K562 (cell line): ENCODE measurements at regions not wholly inside any gene's neighbourhood (a gene's known extent, or its start where the extent isn't known, plus 50 kb on each side); places are given as distances from the start of the nearest gene placed in this dataset.

ENCODE experiments used
- ATAC-seq: fragments of 200-7000 bp; cut with Tn5 transposase; 3 replicates; pipeline ENCODE4 v1.9.1; 2020; ENCODE audit warnings: moderate library complexity
- BruUV-seq: library from RNA; stranded (reverse); fragments of 400-500 nt; replicated peaks from 2 replicates; lab custom pipeline; 2021; lab: Mats Ljungman, UMichigan
- CTCF ChIA-PET: fragments of 300-600 bp; formaldehyde crosslinking; extraction: SDS; loops from one replicate; lab custom pipeline; 2021; ENCODE audit warnings: low intra/inter-chr PET ratio; lab: Yijun Ruan, JAX
- POLR2A ChIA-PET: fragments of 300-600, 350-650 bp; sonication (Branson Sonifier 250); formaldehyde crosslinking; extraction: SDS; loops from one replicate; lab custom pipeline; 2021; ENCODE audit warnings: antibody characterized with exemption, inconsistent platforms; lab: Yijun Ruan, JAX
- DNase-seq, 4 experiments: peaks; one replicate each; pipeline versions ENCODE4 v3.0.0 to v3.0.0-alpha.2; 2011 to 2018; ENCODE audit warnings: low spot score in 3 of 4, mixed read lengths in 3 of 4; ENCODE audit errors: extremely low read depth in 1 of 4
- FAIRE-seq: peaks from 2 replicates; lab custom pipeline; 2011; peaks lifted over from hg19 to GRCh38; lab: Jason Lieb, UNC
- H2AFZ ChIP-seq: 2 replicates; pipeline ENCODE4 v1.6.0; 2011; ENCODE audit warnings: low read depth, low read length, control low read depth, inconsistent platforms
- H3K27ac ChIP-seq: fragments of 200-600 bp; 3 replicates; pipeline ENCODE4 v1.8.0; 2011; ENCODE audit warnings: low read depth, mild to moderate bottlenecking, control low read depth, inconsistent platforms, low read length, moderate library complexity, mixed read lengths; ENCODE audit errors: extremely low read depth
- H3K27me3 ChIP-seq, 2 experiments: fragments of 300-600 bp in 1 of 2; 2 replicates in 1 of 2; 3 replicates in 1 of 2; pipeline versions ENCODE4 v1.6.0 to v1.8.0; 2011; ENCODE audit warnings: inconsistent platforms in 2 of 2, low read length in 2 of 2, mild to moderate bottlenecking in 1 of 2, mixed read lengths in 1 of 2, moderate library complexity in 1 of 2; ENCODE audit not compliant: control insufficient read depth in 2 of 2, insufficient read depth in 2 of 2
- H3K36me3 ChIP-seq: fragments of 300-600 bp; 3 replicates; pipeline ENCODE4 v1.8.0; 2011; ENCODE audit warnings: mild to moderate bottlenecking, low read length, inconsistent platforms; ENCODE audit not compliant: control insufficient read depth, insufficient read depth
- H3K4me1 ChIP-seq, 2 experiments: fragments of 200-600 bp in 1 of 2; replicated peaks in 1 of 2; 2 replicates in 1 of 2; 3 replicates in 1 of 2; pipeline versions ENCODE4 v1.5.1 to v1.8.0; 2011; ENCODE audit warnings: inconsistent platforms in 2 of 2, low read length in 2 of 2, mild to moderate bottlenecking in 1 of 2, mixed read lengths in 1 of 2, moderate library complexity in 1 of 2; ENCODE audit not compliant: control insufficient read depth in 2 of 2, insufficient read depth in 2 of 2
- H3K4me2 ChIP-seq: 2 replicates; pipeline ENCODE4 v1.6.1; 2011; ENCODE audit warnings: low read length, control low read depth, inconsistent platforms, mixed read lengths; ENCODE audit not compliant: insufficient read depth
- H3K4me3 ChIP-seq: fragments of 200-600 bp; sonication (generic), shearing (Covaris generic); 2 replicates; pipeline ENCODE4 v1.5.1; 2016; ENCODE audit warnings: control low read depth, inconsistent platforms
- H3K79me2 ChIP-seq: fragments of 200-600 bp; 3 replicates; pipeline ENCODE4 v1.8.0; 2011; ENCODE audit warnings: low read length, inconsistent platforms; ENCODE audit not compliant: control insufficient read depth, insufficient read depth
- H3K9ac ChIP-seq, 2 experiments: 2 replicates each; pipeline versions ENCODE4 v1.6.0 to v1.6.1; 2011; ENCODE audit warnings: low read depth in 2 of 2, low read length in 2 of 2, control low read depth in 1 of 2, inconsistent platforms in 1 of 2, mild to moderate bottlenecking in 1 of 2, mixed read lengths in 1 of 2; ENCODE audit not compliant: insufficient read depth in 1 of 2
- H3K9me1 ChIP-seq: one replicate; pipeline ENCODE4 v1.6.0; 2011; ENCODE audit warnings: inconsistent platforms, mild to moderate bottlenecking, low read length, moderate library complexity; ENCODE audit not compliant: control insufficient read depth, insufficient read depth
- H3K9me3 ChIP-seq: replicated peaks from 2 replicates; pipeline ENCODE4 v1.5.1; 2011; ENCODE audit warnings: low read depth, low read length, inconsistent platforms; ENCODE audit not compliant: control insufficient read depth, insufficient read depth
- H4K20me1 ChIP-seq: replicated peaks from 2 replicates; pipeline ENCODE4 v1.6.1; 2011; ENCODE audit warnings: low read length, inconsistent platforms, mixed read lengths; ENCODE audit not compliant: control insufficient read depth, insufficient read depth
- ATF2 ChIP-seq: sonication (generic); formaldehyde crosslinking; IDR thresholded peaks from 2 replicates; pipeline ENCODE4 v1.8.1; 2022; ENCODE audit warnings: missing genetic modification reagents
- CBX8 ChIP-seq: fragments of 200-600 bp; sonication (generic); IDR thresholded peaks from 2 replicates; pipeline ENCODE4 v1.6.1; 2012; ENCODE audit warnings: borderline replicate concordance, mixed run types, low read depth, mild to moderate bottlenecking, moderate library complexity, mixed read lengths, low read length, control low read depth, inconsistent platforms; ENCODE audit not compliant: poor library complexity, severe bottlenecking; ENCODE audit errors: extremely low read depth
- ELK1 ChIP-seq: sonication (generic); formaldehyde crosslinking; IDR thresholded peaks from 2 replicates; pipeline ENCODE4 v1.8.1; 2022; ENCODE audit warnings: missing genetic modification reagents
- ETV1 ChIP-seq: fragments of 450-650 bp; conservative IDR thresholded peaks from 2 replicates; pipeline ENCODE4 v1.6.1; 2016; ENCODE audit warnings: missing genetic modification characterization, control low read depth, low read depth, missing compliant biosample characterization
- FUS ChIP-seq: fragments of 200-400 bp; formaldehyde crosslinking; optimal IDR thresholded peaks from 2 replicates; pipeline ENCODE3; 2017; ENCODE audit warnings: low read depth, low read length
- HNRNPH1 ChIP-seq: fragments of 200-400 bp; formaldehyde crosslinking; optimal IDR thresholded peaks from 2 replicates; pipeline ENCODE3; 2017; ENCODE audit warnings: low read depth, mild to moderate bottlenecking, low read length, moderate library complexity
- NELFE ChIP-seq: IDR thresholded peaks from 2 replicates; pipeline ENCODE4 v1.6.1; 2011; ENCODE audit warnings: mild to moderate bottlenecking; ENCODE audit not compliant: insufficient read depth, insufficient read length
- NFE2L1 ChIP-seq: fragments of 450-650 bp; IDR thresholded peaks from 2 replicates; pipeline ENCODE4 v1.6.1; 2016; ENCODE audit warnings: missing genetic modification characterization, low read depth, mild to moderate bottlenecking, missing compliant biosample characterization, moderate library complexity, borderline replicate concordance
- NFIC ChIP-seq: fragments of 450-650 bp; IDR thresholded peaks from 2 replicates; pipeline ENCODE4 v1.6.1; 2017; ENCODE audit warnings: mild to moderate bottlenecking, inconsistent platforms
- STAG1 ChIP-seq: sonication (generic); formaldehyde crosslinking; IDR thresholded peaks from 2 replicates; pipeline ENCODE4 v1.5.0; 2020; ENCODE audit warnings: missing genetic modification reagents, borderline replicate concordance
- ZFP30 ChIP-seq: fragments of 250-450 bp; sonication (Bioruptor Pico); IDR thresholded peaks from 2 replicates; pipeline ENCODE4 v1.8.0; 2022; ENCODE audit warnings: moderate library complexity, mild to moderate bottlenecking, inconsistent platforms, borderline replicate concordance
- ZNF274 ChIP-seq: IDR thresholded peaks from 2 replicates; pipeline ENCODE4 v1.6.1; 2011; ENCODE audit warnings: low read depth, mild to moderate bottlenecking, low read length, moderate library complexity, borderline replicate concordance
- WGBS: fragments of 100-300 bp; shearing (Covaris generic); methylation state at CpG from one replicate; pipeline ENCODE4 v1.1.6; 2016; ENCODE audit warnings: low coverage, mixed read lengths; ENCODE audit not compliant: insufficient coverage; ENCODE audit errors: missing lambda C conversion rate; 5-methylcytosine and 5-hydroxymethylcytosine counted together
- in situ Hi-C: fragments of 300-500 bp; cut with MboI; formaldehyde crosslinking; loops from 4 replicates; pipeline ENCODE4 v1.15.0; 2018; ENCODE audit warnings: inconsistent platforms, mixed read lengths
- intact Hi-C: fragments of 100-400 bp; cut with micrococcal nuclease; formaldehyde crosslinking; loops from 2 replicates; pipeline ENCODE4 v1.14.2; 2022

- BruUV-seq, result no TSS peak
- ATAC-seq, result no peak
- WGBS, result 0% methylated on average over 3 of the region's 3 CpGs
- no peak overlapping the region for H3K9ac ChIP-seq
- FAIRE-seq, result no peak
- no peak for DNase-seq
- intact Hi-C loops (no loop called here), in situ Hi-C loops (no loop called here)
- no peak overlapping the region for H3K27ac ChIP-seq
- CTCF ChIA-PET, result no interaction called here
- H3K36me3 ChIP-seq, result no peaks in the 10 kb centered on the region
- H3K27me3 ChIP-seq, result no peaks in the 10 kb centered on the region
- H3K4me1 ChIP-seq, result no peaks in the 10 kb centered on the region
- no peak overlapping the region for H3K4me3 ChIP-seq
- TF ChIP-seq ZFP30 (no peak), ETV1 (no peak), CBX8 (no peak), ELK1 (no peak)
- no peaks in the 10 kb centered on the region for H3K79me2 ChIP-seq
- H3K9me3 ChIP-seq, result no peaks in the 10 kb centered on the region
- H3K4me2 ChIP-seq, result no peak overlapping the region
- H2AFZ ChIP-seq, result no peak overlapping the region
- no peaks in the 10 kb centered on the region for H4K20me1 ChIP-seq
- POLR2A ChIA-PET, result no interaction called here
- no peaks in the 10 kb centered on the region for H3K9me1 ChIP-seq
Observed at GRCh38 chr3:73805435-73805834, 180.7 kb upstream of the PDZRN3 start.

GRCh38 chr3:73804204-73804603 is 179.5 kb upstream of the PDZRN3 start:
- WGBS, result 2% methylated on average over 6 of the region's 6 CpGs
- DNase-seq, result no peak
- BruUV-seq, result no TSS peak

More at GRCh38 chr3:73804204-73804603, 179.5 kb upstream of the PDZRN3 start:
- Histone ChIP-seq H3K27me3 (no peaks in the 10 kb centered on the region), H4K20me1 (no peaks in the 10 kb centered on the region), H3K36me3 (no peaks in the 10 kb centered on the region), H3K9ac (no peak overlapping the region), H3K27ac (no peak overlapping the region), H3K4me1 (no peaks in the 10 kb centered on the region), H3K4me3 (no peak overlapping the region), H3K4me2 (no peak overlapping the region), H3K79me2 (no peaks in the 10 kb centered on the region), H3K9me1 (no peaks in the 10 kb centered on the region), H3K9me3 (no peaks in the 10 kb centered on the region), H2AFZ (no peak overlapping the region)
- ChIA-PET POLR2A (no interaction called here), CTCF (no interaction called here)
- ATAC-seq (no peak), FAIRE-seq (no peak)
- TF ChIP-seq NELFE (no peak), ZNF274 (no peak), STAG1 (CRISPR knock-in tag) (no peak), NFIC (no peak), NFE2L1 (tag) (no peak), ATF2 (CRISPR knock-in tag) (no peak), HNRNPH1 (no peak), FUS (no peak)
- in situ Hi-C loops, result no loop called here
- intact Hi-C loops, result no loop called here
